Effector CD4-positive, alpha-beta T cell (primary cell): ENCODE measurements at regions not wholly inside any gene's neighbourhood (a gene's known extent, or its start where the extent isn't known, plus 50 kb on each side); places are given as distances from the start of the nearest gene placed in this dataset.
"Not testable (repeated sequence)": the region's sequence is repeated elsewhere in the genome, so short reads cannot be mapped to it uniquely, and the experiment has no call there.

Experiments used
- DNase-seq: peaks from one replicate; pipeline ENCODE4 v3.0.0-alpha.2; 2020

DNA sequence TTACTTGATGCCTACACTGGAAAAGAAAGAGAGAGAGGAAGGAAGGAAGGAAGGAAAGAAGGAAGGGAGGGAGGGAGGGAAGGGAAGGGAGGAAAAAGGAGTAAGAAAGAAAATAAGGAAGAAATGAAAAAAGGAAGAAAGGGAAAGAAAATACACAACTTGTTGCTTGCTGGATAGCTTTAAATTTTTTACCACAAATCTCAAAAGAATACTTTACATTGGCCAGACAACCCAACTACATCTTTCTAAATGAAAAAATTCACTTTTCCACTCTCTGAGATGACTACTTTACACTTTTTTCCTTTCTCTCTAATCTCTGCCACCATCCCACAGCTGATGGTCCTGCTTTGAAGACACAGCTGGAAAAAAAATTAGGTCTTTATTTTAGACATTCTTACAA lies 228.9 kb upstream of the FAM78B start:
- no peak for DNase-seq

- not testable (repeated sequence) for DNase-seq
Observed at GRCh38 chr1:166409253-166410082, 242.7 kb upstream of the FAM78B start.

DNA sequence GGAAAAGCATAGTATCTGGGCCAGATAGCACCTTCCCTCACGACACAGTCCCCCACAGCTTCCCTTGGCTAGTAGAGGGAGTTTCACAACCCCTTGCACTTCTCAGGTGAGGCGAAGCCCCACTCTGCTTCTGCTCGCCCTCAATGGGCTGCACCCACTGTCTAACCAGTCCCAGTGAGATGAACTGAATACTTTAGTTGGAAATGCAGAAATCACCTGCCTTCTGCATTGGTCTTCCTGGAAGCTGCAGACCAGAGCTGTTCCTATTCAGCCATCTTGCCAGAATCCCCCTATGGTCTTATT lies 243.2 kb upstream of the FAM78B start:
- DNase-seq: no peak

- DNase-seq: not testable (repeated sequence)
Observed at GRCh38 chr1:166416831-166417230, 250.0 kb upstream of the FAM78B start.

DNA sequence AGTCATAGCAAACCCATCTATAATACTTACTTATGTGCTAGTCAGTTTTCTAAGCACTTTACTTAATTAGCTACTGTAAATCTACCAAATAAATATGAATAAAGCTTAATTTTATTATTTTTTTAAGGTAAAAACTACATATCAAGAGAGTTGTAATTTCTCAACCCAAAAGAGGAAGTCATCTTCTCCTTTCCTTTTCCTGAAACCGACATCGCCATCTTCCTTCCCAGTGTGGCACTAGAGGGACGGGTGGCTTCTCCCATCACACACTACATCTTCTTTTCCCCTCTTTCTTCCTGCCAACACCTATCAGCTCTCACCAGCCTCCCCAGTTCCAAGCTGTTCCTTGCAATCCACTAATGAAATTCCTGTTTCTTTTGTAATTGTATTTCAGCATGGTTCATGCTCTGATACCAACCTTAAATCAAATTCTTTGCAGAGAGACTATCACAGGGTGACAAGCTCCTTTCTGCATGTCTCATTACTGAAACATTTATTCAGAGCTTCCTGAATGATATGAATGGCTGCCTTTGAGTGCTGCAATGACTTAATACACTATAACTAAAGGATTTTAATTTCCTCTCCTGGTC lies 251.6 kb upstream of the FAM78B start:
- no peak for DNase-seq

GRCh38 chr1:166422586-166422985 lies 255.8 kb upstream of the FAM78B start:
- not testable (repeated sequence) for DNase-seq

- DNase-seq: no peak
Observed at GRCh38 chr1:166432655-166433054, 265.9 kb upstream of the FAM78B start.

- DNase-seq: not testable (repeated sequence)
Observed at GRCh38 chr1:166433404-166434304, 266.9 kb upstream of the FAM78B start.

- DNase-seq: no peak
Observed at GRCh38 chr1:166457700-166458099, 290.9 kb upstream of the FAM78B start.

DNA sequence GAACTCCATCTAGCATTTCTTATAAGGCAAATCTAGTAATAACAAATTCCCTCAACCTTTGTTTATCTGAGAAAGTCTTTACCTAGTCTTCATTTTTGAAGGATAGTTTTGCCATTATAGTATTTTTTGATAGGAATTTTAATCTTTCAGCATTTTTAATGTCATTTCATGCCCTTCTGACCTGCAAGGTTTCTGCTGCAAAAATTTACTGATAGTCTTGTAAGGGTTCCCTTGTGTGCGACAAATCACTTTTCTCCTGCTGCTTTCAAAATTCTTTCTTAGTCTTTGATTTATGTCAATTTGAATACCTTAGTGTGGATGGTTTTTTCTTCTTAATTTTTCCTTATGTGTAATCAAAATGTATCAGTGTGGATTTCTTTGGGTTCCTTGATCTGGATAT lies 297.5 kb upstream of the FAM78B start:
- DNase-seq: no peak

- no peak for DNase-seq
Observed at GRCh38 chr1:166470014-166470413, 303.2 kb upstream of the FAM78B start.

GRCh38 chr1:166470441-166470840 lies 303.6 kb upstream of the FAM78B start:
- no peak for DNase-seq

- DNase-seq: no peak
Observed at GRCh38 chr1:166471359-166471758, 304.6 kb upstream of the FAM78B start.

GRCh38 chr1:166479052-166479631 lies 312.3 kb upstream of the FAM78B start:
- DNase-seq: peak; percentile 32

DNA sequence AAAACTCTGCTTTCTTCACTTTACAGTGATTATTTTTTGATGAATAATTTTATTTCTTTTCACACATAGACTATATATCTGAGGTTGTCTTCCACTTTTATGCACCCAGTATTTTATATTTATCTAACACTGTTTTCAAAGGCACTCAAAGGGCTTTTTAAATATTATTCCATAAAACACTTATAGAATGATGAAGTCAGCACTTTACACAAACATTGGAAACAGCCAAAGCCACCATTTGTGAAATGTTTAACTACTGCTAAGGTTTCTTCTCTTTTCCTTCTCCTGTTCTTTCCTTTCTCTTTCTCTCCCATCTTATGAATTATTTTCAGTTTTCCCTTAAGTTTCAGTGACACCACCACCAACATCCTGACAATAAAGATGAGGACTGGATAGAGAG lies 317.7 kb upstream of the FAM78B start:
- DNase-seq: no peak

GRCh38 chr1:166484871-166485270 lies 318.1 kb upstream of the FAM78B start:
- no peak for DNase-seq

GRCh38 chr1:166485620-166486019 lies 318.8 kb upstream of the FAM78B start:
- DNase-seq: no peak

DNA sequence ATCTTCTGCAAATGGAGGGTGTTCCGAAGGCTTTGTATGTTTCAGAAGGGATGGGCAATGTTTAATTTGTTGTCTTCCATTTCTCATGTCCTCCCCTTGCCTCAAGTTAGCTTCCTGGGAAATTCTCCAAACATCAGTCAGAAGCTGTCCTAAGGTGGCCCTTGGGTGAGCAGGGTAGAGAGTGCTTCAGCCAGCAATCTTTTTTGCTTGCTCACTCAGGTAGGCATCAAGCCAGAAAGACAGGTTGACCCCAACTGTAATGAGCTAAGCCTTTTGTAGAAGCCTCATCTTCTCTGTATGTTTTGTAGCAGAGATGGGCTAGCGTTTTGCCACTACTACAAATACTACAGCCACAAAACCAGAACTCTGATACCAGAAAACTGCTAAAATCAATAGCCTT lies 321.5 kb upstream of the FAM78B start:
- DNase-seq: no peak

- no peak for DNase-seq
Observed at GRCh38 chr1:166489356-166489669, 322.5 kb upstream of the FAM78B start.

GRCh38 chr1:166489670-166490436 lies 323.1 kb upstream of the FAM78B start:
- DNase-seq: peak; percentile 6

DNA sequence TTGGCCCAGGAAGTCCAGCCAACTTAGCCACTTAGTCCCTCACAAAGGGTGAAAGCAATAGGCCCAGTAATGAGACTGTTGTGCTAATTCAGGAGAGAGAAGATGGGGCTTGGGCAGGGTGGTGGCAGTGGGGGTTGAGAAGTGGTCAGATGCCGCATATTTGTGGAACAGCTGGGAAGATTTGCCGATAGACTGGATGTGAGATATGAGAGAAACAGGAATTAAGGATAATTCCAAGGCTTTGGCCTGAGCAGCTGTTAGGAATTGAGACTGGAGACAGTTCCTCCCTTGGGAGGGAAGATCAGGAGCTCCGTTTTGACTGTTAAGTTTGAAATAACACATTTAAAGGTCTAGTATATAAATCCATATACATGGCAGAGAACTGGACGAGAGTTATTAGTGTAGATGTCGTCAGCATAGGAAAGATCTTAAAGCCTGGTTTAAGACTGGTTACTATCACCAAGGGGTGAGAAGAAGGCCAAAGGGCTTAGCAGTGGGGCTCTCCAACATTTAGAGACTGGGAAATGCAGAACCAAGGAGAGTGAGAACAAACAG lies 323.7 kb upstream of the FAM78B start:
- DNase-seq: no peak

- DNase-seq: not testable (repeated sequence)
Observed at GRCh38 chr1:166493765-166494164, 327.0 kb upstream of the FAM78B start.
